ENCODE measurements at regions not wholly inside any gene's neighbourhood (a gene's known extent, or its start where the extent isn't known, plus 50 kb on each side); places are given as distances from the start of the nearest gene placed in this dataset.

- TF ChIP-seq CTCF (IDR thresholded peaks at IDR 0.05) = no peak
- TF ChIP-seq EP300 (IDR thresholded peaks at IDR 0.05) = no peak
These were observed 507.2 kb downstream of the NFIB start for GRCh38 chr9:13806714-13807113.
